ENCODE measurements at regions not wholly inside any gene's neighbourhood (a gene's known extent, or its start where the extent isn't known, plus 50 kb on each side); places are given as distances from the start of the nearest gene placed in this dataset.

DNA sequence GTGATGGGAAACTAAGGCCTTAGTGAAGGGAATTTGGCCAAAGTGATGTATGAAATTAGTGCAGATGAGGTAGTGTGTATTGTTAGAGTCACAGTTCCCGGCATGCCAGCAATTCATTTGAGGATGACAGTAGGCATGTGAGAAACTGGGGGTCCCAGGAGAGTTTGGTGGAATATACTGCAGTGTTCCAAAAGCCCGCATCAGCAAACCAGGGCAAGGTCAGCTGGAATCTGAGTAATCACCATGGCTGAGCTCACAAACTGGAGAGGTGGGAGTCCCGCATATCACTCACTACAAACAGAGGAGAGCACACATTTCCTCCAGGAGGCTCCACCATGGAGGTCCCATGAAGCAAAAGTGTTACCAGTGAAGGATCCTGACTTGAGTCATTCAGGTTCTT is 740.7 kb downstream of the TNS3 start:
- TF ChIP-seq POLR2AphosphoS5 (IDR thresholded peaks at IDR 0.05; ENCODE audit: low read depth, low read length) (no peak), SIN3A (IDR thresholded peaks at IDR 0.05; ENCODE audit: borderline replicate concordance, insufficient read depth, low read length) (no peak), TAF1 (IDR thresholded peaks at IDR 0.05; ENCODE audit: borderline replicate concordance, insufficient read depth, low read length) (no peak), FOXP2 (optimal IDR thresholded peaks at IDR 0.05; ENCODE audit: borderline replicate concordance, extremely low read depth, extremely low read length, insufficient read depth) (no peak)
- TF ChIP-seq, protein P1, sequence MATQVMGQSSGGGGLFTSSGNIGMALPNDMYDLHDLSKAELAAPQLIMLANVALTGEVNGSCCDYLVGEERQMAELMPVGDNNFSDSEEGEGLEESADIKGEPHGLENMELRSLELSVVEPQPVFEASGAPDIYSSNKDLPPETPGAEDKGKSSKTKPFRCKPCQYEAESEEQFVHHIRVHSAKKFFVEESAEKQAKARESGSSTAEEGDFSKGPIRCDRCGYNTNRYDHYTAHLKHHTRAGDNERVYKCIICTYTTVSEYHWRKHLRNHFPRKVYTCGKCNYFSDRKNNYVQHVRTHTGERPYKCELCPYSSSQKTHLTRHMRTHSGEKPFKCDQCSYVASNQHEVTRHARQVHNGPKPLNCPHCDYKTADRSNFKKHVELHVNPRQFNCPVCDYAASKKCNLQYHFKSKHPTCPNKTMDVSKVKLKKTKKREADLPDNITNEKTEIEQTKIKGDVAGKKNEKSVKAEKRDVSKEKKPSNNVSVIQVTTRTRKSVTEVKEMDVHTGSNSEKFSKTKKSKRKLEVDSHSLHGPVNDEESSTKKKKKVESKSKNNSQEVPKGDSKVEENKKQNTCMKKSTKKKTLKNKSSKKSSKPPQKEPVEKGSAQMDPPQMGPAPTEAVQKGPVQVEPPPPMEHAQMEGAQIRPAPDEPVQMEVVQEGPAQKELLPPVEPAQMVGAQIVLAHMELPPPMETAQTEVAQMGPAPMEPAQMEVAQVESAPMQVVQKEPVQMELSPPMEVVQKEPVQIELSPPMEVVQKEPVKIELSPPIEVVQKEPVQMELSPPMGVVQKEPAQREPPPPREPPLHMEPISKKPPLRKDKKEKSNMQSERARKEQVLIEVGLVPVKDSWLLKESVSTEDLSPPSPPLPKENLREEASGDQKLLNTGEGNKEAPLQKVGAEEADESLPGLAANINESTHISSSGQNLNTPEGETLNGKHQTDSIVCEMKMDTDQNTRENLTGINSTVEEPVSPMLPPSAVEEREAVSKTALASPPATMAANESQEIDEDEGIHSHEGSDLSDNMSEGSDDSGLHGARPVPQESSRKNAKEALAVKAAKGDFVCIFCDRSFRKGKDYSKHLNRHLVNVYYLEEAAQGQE (IDR thresholded peaks at IDR 0.05; ENCODE audit: insufficient read depth in 1 of 2, low read depth in 2 of 2, low read length in 2 of 2) = no peak
